Left ventricle myocardium inferior (tissue), 1 donor: ENCODE measurements at regions not wholly inside any gene's neighbourhood (a gene's known extent, or its start where the extent isn't known, plus 50 kb on each side); places are given as distances from the start of the nearest gene placed in this dataset.
"Not testable (repeated sequence)": the region's sequence is repeated elsewhere in the genome, so short reads cannot be mapped to it uniquely, and the experiment has no call there.

Source experiments
- DNase-seq: peaks from one replicate; pipeline ENCODE4 v3.0.0-alpha.2; 2020
- H3K27ac ChIP-seq: fragments of 200-600 bp; replicated peaks from 2 replicates; pipeline ENCODE4 v1.8.0; 2021
- H3K27me3 ChIP-seq: fragments of 200-600 bp; 2 replicates; pipeline ENCODE4 v1.8.0; 2021; ENCODE audit warnings: low read depth
- H3K36me3 ChIP-seq: fragments of 200-600 bp; 2 replicates; pipeline ENCODE4 v1.8.0; 2021
- H3K4me1 ChIP-seq: fragments of 200-600 bp; 2 replicates; pipeline ENCODE4 v1.8.0; 2021
- H3K4me3 ChIP-seq: fragments of 200-600 bp; 2 replicates; pipeline ENCODE4 v1.8.0; 2021; ENCODE audit warnings: mild to moderate bottlenecking, moderate library complexity
- H3K9me3 ChIP-seq: fragments of 200-600 bp; replicated peaks from 2 replicates; pipeline ENCODE4 v1.8.0; 2021
- intact Hi-C: fragments of 100-400 bp; cut with micrococcal nuclease; formaldehyde crosslinking; loops from one replicate; pipeline ENCODE4 v1.11.0; 2022
- TF ChIP-seq, protein P1 (sequence below): fragments of 200-600 bp; IDR thresholded peaks from 2 replicates; pipeline ENCODE4 v1.8.0; 2021; ENCODE audit warnings: antibody characterized with exemption, mild to moderate bottlenecking, borderline replicate concordance
- donor health status: DM: no; HTN: yes; CAD: no; lungs with severe emphysema.

DNA sequence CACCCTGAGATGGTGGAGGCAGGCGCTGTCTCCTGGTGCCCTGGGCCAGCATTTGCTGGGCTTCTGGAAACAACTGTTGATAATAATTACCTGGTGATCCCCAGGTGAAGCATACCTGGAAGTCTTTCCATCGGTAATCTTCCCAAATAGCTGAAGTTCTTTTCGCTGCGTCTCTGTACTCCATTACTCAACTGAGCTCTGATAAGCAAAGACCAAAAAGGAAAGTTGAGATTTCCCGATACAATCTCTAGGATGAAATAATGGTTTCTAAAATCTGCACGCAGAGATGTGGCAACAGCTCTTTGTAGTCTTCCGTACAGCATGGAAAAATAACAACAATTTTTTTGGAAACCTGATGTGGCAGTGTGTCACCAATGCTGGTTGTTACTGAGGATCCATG is 226.5 kb downstream of the GATA3 start:
- no peak overlapping the region for H3K4me3 ChIP-seq
- H3K27me3 ChIP-seq, result no peaks in the 10 kb centered on the region
- no peaks in the 10 kb centered on the region for H3K9me3 ChIP-seq
- H3K4me1 ChIP-seq, result no peaks in the 10 kb centered on the region
- no peak for DNase-seq
- no peak overlapping the region for H3K27ac ChIP-seq
- intact Hi-C loops, result no loop called here
- TF ChIP-seq, protein P1, sequence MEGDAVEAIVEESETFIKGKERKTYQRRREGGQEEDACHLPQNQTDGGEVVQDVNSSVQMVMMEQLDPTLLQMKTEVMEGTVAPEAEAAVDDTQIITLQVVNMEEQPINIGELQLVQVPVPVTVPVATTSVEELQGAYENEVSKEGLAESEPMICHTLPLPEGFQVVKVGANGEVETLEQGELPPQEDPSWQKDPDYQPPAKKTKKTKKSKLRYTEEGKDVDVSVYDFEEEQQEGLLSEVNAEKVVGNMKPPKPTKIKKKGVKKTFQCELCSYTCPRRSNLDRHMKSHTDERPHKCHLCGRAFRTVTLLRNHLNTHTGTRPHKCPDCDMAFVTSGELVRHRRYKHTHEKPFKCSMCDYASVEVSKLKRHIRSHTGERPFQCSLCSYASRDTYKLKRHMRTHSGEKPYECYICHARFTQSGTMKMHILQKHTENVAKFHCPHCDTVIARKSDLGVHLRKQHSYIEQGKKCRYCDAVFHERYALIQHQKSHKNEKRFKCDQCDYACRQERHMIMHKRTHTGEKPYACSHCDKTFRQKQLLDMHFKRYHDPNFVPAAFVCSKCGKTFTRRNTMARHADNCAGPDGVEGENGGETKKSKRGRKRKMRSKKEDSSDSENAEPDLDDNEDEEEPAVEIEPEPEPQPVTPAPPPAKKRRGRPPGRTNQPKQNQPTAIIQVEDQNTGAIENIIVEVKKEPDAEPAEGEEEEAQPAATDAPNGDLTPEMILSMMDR, result no peak
- H3K36me3 ChIP-seq, result no peaks in the 10 kb centered on the region

DNA sequence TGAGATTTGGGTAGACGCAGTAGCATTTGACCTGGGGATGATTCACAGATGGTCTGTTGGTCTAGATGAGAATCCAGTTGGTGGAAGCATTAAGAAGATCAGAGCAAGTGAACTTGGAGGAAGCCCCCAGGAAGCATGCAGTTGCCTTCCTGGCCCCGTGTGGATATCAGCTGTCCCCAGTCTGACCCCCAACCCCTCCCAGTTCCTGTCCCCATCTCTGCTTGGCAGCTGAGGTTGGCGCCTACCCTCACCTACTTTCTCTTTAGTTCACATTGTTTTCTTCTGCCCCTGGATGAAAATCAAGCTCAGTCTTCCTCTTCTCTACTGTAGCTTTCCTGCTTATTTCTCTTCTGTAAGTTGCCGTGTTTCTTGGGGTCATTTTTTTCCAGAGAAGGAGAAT is 227.9 kb downstream of the GATA3 start:
- Histone ChIP-seq H3K27ac (no peak overlapping the region), H3K4me3 (no peak overlapping the region), H3K4me1 (no peaks in the 10 kb centered on the region), H3K9me3 (no peaks in the 10 kb centered on the region), H3K27me3 (no peaks in the 10 kb centered on the region), H3K36me3 (no peaks in the 10 kb centered on the region)
- DNase-seq, result no peak
- intact Hi-C loops, result no loop called here
- TF ChIP-seq, protein P1, result no peak

DNA sequence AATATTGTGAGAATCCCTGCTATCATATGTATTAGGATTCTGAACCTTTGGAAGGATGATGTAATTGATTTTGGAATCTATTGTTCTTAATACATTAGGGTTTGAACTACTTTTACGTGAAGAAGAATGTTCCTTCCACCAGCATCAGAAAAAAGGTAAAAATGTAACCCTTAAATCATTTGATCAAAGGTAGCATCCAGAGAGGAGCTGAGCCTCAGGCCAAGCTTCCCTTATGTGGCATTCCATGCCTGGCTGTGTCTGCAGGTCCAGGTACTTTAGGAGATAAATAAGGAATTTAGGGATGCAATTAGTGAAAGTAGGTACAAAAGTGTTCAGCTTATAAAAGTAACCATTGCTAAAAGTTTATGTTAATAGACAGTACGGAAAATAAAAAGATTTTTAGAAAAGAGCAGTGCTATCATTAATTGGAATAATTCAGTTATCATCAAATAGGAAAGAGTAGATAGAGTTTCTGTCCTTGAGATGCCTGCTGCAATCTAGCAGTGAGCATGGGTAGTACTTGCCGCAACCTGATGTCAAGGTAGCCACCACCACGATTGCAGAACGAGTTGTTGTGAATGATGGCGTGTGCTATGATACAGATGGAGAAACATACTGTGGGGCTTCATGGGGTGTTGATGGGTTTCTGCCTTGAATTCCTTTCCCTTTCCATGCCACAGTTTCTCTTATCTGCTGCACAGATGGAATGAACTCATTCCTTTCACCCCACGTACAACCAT is 228.8 kb downstream of the GATA3 start:
- no peaks in the 10 kb centered on the region for H3K9me3 ChIP-seq
- no peak overlapping the region for H3K4me3 ChIP-seq
- H3K27me3 ChIP-seq, result no peaks in the 10 kb centered on the region
- TF ChIP-seq, protein P1, result no peak
- H3K27ac ChIP-seq, result no peak overlapping the region
- H3K36me3 ChIP-seq, result no peaks in the 10 kb centered on the region
- intact Hi-C loops, result no loop called here
- H3K4me1 ChIP-seq, result no peaks in the 10 kb centered on the region
- no peak for DNase-seq

DNA sequence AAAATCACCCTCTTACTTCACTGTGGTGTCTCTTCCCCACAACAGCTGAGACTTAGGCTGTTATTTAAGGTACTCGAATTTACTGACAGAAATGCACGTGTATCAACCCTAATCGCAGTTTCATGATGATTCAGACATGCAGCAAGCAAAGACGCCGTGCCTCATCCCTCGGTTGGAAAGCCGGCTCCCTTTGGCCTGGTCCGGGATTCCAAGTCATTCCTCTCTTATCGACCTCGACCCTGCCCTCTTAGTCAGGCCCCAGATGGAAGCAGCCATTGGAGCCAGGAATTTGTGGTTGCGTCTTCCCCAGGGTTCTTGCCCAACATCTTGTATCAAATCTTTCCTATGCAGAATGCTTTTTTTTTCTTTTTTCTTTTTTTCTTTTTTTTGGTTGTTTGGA is 229.5 kb downstream of the GATA3 start:
- H3K4me3 ChIP-seq, result no peak overlapping the region
- TF ChIP-seq, protein P1, result no peak
- no peaks in the 10 kb centered on the region for H3K9me3 ChIP-seq
- intact Hi-C loops, result no loop called here
- H3K27ac ChIP-seq, result no peak overlapping the region
- DNase-seq, result peak; percentile 32
- H3K27me3 ChIP-seq, result no peaks in the 10 kb centered on the region
- no peaks in the 10 kb centered on the region for H3K4me1 ChIP-seq
- H3K36me3 ChIP-seq, result no peaks in the 10 kb centered on the region

DNA sequence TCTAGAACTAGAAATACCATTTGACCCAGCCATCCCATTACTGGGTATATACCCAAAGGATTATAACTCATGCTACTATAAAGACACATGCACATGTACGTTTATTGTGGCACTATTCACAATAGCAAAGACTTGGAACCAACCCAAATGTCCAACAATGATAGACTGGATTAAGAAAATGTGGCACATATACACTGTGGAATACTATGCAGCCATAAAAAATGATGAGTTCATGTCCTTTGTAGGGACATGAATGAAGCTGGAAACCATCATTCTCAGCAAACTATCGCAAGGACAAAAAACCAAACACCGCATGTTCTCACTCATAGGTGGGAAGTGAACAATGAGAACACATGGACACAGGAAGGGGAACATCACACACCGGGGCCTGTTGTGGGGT is 231.5 kb downstream of the GATA3 start:
- intact Hi-C loops, result not testable (repeated sequence)

DNA sequence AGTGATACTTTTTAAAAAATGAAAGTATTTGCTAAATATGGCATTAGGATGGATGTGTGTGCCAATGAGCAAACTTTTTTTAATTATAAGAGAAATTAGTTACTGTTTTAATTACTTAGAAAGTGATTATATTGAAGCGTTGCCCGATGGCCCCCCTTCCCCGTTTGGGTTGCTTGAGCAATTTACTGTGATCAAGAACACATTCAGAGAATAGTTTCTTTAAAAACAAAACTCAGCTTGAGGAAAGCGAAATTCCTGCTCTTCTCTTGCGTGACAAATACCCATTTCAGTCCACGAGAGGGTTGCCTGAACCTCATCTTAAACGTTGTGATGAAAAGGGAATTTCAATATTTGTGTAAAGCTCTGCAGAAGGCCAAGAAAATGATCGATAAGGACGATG is 234.1 kb downstream of the GATA3 start:
- H3K36me3 ChIP-seq, result no peaks in the 10 kb centered on the region
- intact Hi-C loops, result no loop called here
- H3K27me3 ChIP-seq, result no peaks in the 10 kb centered on the region
- TF ChIP-seq, protein P1, result no peak
- no peaks in the 10 kb centered on the region for H3K4me1 ChIP-seq
- no peaks in the 10 kb centered on the region for H3K9me3 ChIP-seq
- H3K27ac ChIP-seq, result no peak overlapping the region
- no peak for DNase-seq
- H3K4me3 ChIP-seq, result no peak overlapping the region

More for the DNA sequence above, 231.5 kb downstream of the GATA3 start:
- not testable (repeated sequence) for H3K27ac ChIP-seq, H3K4me3 ChIP-seq, DNase-seq, H3K27me3 ChIP-seq, H3K4me1 ChIP-seq, H3K36me3 ChIP-seq, H3K9me3 ChIP-seq
